Activated T-cell treated with anti-CD3 and anti-CD28 coated beads, Interleukin-2, amount 50 U/mL, for 4 hours (primary cell): ENCODE measurements at regions not wholly inside any gene's neighbourhood (a gene's known extent, or its start where the extent isn't known, plus 50 kb on each side); places are given as distances from the start of the nearest gene placed in this dataset.
"Not testable (repeated sequence)": the region's sequence is repeated elsewhere in the genome, so short reads cannot be mapped to it uniquely, and the experiment has no call there.

Experiments
- ATAC-seq, 2 donors: fragments of 200-7000 bp; cut with Tn5 transposase; one replicate each; pipeline ENCODE4 v1.10.0; 2021
- DNase-seq: peaks from one replicate; pipeline ENCODE4 v3.0.0-alpha.2; 2020
- H3K27me3 Mint-ChIP-seq: one replicate; pipeline ENCODE4 v1.8.0; 2021; ENCODE audit warnings: low read depth, mixed read lengths
- H3K36me3 Mint-ChIP-seq: one replicate; pipeline ENCODE4 v1.8.0; 2022; ENCODE audit warnings: mixed read lengths; ENCODE audit not compliant: insufficient read depth
- H3K4me1 Mint-ChIP-seq: one replicate; pipeline ENCODE4 v1.8.0; 2021; ENCODE audit warnings: low read depth, mixed read lengths
- H3K4me3 Mint-ChIP-seq: one replicate; pipeline ENCODE4 v1.8.0; 2021; ENCODE audit warnings: mild to moderate bottlenecking, moderate library complexity, mixed read lengths
- H3K9me3 Mint-ChIP-seq: one replicate; pipeline ENCODE4 v1.8.0; 2021; ENCODE audit warnings: mixed read lengths

DNA sequence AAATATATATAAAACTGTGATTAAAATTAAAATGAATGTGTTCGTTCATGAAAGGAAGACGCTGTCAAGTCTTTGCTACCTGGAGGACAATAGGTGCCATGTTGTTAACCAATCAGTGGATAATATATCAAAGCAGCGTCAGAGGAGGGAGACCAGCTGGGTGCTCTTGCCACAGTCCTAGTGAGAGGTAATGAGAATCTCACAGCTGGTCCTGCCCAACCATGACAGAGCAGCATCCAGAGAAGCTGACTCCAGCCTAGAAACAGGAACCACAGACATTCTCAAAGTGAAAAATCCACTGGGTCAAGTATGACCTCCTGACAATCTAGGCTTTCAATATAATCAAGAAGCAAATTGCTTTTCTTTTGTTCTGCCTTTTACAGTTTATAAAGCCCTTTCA lies 94.5 kb upstream of the LRFN2 start:
- no peak for ATAC-seq
- Mint-ChIP-seq H3K4me3 (no peak overlapping the region), H3K4me1 (no peaks in the 10 kb centered on the region), H3K9me3 (peaks cover 4% of the 10 kb centered on the region), H3K36me3 (no peaks in the 10 kb centered on the region), H3K27me3 (peaks cover 1% of the 10 kb centered on the region)
- DNase-seq = no peak

DNA sequence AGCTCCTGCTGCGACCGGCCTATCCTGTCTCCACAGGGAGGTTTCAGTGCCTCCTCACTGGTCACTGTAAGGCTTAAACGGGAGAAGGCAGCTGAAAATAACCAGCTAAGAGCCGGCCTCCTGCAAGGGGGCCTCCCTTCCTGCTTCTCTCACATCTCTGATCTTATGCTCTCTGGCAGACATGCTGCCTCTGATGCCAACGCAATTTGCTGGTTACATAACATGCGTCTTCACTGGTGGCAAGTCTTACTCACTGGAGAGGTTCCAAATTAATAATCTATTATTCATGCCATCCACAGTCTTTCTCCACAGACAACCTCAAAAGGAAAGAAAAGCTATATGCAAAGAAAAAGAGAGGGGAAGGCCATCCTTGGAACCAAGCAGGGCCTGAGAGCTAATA lies 91.8 kb upstream of the LRFN2 start:
- Mint-ChIP-seq H3K9me3 (peaks cover 4% of the 10 kb centered on the region), H3K27me3 (no peaks in the 10 kb centered on the region), H3K4me1 (no peaks in the 10 kb centered on the region), H3K36me3 (no peaks in the 10 kb centered on the region), H3K4me3 (no peak overlapping the region)
- DNase-seq (no peak), ATAC-seq (no peak)

DNA sequence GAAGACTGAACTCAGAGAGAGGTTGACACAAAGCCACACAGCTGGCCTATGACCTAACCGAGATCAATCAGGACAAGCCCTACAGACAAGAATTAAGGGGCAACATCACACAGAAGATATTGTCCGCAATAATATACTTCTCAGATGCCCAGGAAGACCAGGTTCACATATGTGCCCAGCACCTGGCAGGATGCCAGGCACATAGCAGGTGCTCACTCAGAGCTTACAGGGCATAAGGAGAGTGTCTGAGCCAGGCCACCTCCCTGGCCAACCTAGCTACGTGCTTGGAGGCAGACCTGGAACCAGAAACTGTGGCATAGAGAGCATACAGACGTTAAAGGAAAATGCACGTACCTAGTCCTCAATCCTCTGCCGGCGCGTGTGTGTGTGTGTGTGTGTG lies 87.0 kb upstream of the LRFN2 start:
- peaks cover 4% of the 10 kb centered on the region for H3K9me3 Mint-ChIP-seq
- no peak overlapping the region for H3K4me3 Mint-ChIP-seq
- no peaks in the 10 kb centered on the region for H3K4me1 Mint-ChIP-seq
- no peaks in the 10 kb centered on the region for H3K36me3 Mint-ChIP-seq
- no peak for DNase-seq
- H3K27me3 Mint-ChIP-seq = no peaks in the 10 kb centered on the region
- ATAC-seq = no peak

DNA sequence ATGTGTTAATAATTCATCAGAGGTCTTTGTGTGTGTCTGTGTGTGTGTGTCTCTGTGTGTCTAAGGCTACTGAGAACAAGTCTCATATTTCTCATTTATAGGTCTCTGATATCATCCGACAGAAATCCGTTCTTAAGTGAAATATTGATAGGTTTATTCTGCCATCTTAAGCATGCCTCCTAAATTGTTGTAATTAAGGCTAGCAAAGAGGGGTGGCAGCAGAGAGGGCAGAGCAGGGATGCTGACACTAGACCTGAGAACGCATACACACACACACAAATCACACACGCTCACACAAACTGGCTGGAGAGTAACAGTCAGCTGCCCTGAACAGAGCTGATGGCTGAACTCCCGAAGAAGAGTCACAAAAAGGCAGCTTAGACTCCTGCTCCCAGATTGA lies 84.9 kb upstream of the LRFN2 start:
- Mint-ChIP-seq H3K9me3 (no peaks in the 10 kb centered on the region), H3K4me1 (no peaks in the 10 kb centered on the region), H3K4me3 (no peak overlapping the region), H3K36me3 (no peaks in the 10 kb centered on the region), H3K27me3 (no peaks in the 10 kb centered on the region)
- no peak for DNase-seq
- no peak for ATAC-seq

DNA sequence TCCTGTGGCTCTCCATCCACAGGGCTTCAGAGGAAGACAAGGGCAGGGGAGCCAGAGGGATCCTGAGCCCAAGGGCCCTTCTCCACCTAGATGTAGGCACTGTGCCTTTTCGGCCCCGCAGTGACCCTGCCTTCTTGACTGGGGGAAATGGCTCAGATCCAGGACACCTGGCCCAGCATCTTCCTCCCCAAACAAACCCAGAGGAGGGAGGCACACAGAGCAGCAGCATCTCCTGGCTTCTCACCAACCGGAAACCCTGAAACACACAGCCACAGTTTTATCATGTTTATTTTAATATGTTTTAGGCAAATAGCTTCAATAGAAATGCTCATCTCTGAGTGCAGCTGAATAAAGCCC lies 84.5 kb upstream of the LRFN2 start:
- DNase-seq (no peak), ATAC-seq (no peak)
- Mint-ChIP-seq H3K9me3 (no peaks in the 10 kb centered on the region), H3K36me3 (no peaks in the 10 kb centered on the region), H3K27me3 (no peaks in the 10 kb centered on the region), H3K4me1 (no peaks in the 10 kb centered on the region), H3K4me3 (no peak overlapping the region)

DNA sequence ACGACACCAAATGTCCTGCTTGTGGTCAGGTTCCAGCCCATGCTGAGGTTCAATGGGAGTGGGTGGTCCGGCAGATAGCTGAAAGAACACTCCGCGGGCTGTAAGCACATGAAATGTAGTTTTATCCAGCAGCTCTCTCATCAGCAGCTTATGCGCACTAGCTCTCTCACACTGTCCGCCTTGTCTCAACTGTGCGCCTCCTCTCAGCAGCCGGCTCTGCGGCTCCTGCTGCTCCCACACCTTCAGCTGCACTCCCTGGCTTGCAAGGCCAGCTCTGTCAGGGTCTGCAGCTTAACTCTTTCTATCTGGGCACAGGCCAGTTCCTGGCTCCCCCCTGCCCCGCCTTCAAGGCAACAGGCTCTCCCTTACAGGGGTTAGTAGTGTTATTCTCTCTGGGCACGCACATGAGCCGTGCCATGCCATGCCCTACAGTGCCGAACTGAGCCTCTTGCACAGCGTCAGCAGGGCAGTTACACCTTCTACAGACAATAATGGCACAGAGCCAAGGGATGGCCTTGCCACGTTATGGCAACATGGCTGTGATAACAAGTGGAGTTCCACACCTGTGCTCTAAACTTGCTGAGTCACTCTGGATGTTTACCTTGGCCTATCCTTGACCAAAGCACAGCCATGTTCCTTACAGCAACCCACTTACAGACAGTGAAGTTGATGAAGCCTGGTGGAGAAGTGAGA lies 84.0 kb upstream of the LRFN2 start:
- Mint-ChIP-seq H3K27me3 (no peaks in the 10 kb centered on the region), H3K4me3 (no peak overlapping the region), H3K4me1 (no peaks in the 10 kb centered on the region), H3K36me3 (no peaks in the 10 kb centered on the region), H3K9me3 (no peaks in the 10 kb centered on the region)
- ATAC-seq (no peak), DNase-seq (no peak)

DNA sequence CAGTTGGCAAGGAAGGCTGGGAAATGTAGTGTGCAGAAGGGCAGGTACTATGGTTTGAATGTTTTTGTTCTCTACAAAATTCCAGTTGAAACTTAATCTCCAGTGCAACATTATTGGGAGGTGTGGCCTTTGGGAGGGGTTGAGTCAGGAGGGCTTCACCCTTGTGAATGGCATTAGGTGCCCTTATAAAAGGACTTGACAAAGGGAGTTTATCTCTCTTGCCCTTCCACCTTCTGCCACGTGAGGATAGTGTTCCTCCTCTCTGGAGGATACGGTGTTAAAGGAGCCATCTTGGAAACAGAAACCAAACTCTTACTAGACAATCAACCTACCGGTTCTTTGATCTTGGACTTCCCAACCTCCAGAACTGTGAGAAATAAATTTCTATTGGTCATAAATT lies 82.2 kb upstream of the LRFN2 start:
- peaks cover 15% of the 10 kb centered on the region for H3K9me3 Mint-ChIP-seq
- no peaks in the 10 kb centered on the region for H3K27me3 Mint-ChIP-seq
- peaks cover 2% of the 10 kb centered on the region for H3K36me3 Mint-ChIP-seq
- no peak overlapping the region for H3K4me3 Mint-ChIP-seq
- H3K4me1 Mint-ChIP-seq = no peaks in the 10 kb centered on the region
- DNase-seq (no peak), ATAC-seq (no peak)

DNA sequence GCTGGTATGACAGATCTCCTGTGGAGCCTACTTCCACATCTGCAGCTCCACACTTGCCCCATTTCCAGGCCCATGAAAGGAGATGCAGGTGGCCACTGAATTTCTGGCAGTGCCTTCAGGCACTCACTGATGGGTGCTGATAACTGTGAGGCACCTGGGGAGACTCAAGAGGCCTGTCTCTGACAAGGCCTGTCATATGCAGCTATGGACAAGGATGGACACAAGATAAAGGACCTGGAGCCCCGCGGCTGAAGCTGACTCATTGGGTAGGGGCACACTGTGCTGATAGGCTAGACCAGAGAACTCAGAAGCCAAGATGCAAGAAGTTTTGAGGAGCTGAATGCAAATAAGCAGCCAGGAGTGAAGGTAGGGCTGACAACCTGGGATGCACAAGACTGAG lies 81.0 kb upstream of the LRFN2 start:
- Mint-ChIP-seq H3K9me3 (peaks cover 26% of the 10 kb centered on the region), H3K36me3 (peaks cover 2% of the 10 kb centered on the region), H3K4me3 (no peak overlapping the region), H3K27me3 (no peaks in the 10 kb centered on the region), H3K4me1 (no peaks in the 10 kb centered on the region)
- DNase-seq (no peak), ATAC-seq (no peak)

DNA sequence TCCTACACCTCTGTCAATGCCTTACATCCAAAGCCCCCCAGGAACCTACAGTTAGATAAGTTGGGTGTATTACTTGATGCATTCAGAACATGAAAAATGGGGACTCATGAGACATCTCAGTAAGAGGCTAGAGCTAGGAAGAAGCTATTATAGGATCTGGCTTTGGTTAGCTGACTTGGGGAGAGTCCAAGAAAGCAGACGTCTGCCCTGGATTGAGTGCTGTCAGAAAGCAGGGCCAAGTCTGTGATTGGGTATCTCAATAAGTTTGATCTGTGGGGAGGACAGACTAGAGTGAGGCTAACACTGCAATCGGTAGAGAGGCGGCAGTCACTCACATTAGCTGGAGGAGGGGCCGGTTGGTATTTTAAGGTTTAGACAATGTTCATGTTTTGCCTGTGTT lies 79.4 kb upstream of the LRFN2 start:
- DNase-seq = no peak
- H3K27me3 Mint-ChIP-seq = no peaks in the 10 kb centered on the region
- peaks cover 2% of the 10 kb centered on the region for H3K36me3 Mint-ChIP-seq
- H3K4me1 Mint-ChIP-seq = no peaks in the 10 kb centered on the region
- peaks cover 26% of the 10 kb centered on the region for H3K9me3 Mint-ChIP-seq
- ATAC-seq = no peak
- H3K4me3 Mint-ChIP-seq = no peak overlapping the region

DNA sequence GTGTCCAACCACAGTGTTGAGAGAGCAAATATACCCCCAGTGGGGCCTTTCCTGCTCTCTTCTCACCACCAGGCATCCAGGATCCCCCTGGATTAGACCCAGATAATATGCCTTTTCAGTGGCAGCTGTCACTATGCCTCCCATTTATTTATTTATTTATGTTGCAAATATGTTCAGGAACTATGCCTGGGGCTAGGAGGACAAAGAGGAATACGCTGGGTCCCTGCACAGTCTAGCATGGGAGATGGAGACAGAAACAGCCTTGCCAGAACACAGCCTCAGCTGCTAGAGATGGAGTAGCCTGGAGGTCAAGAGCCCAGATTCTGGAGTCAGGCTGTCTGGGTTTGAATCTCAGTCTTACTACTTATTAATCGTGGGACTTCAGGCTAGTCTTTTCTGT lies 74.6 kb upstream of the LRFN2 start:
- Mint-ChIP-seq H3K9me3 (peaks cover 26% of the 10 kb centered on the region), H3K4me1 (no peaks in the 10 kb centered on the region), H3K36me3 (peaks cover 2% of the 10 kb centered on the region), H3K27me3 (peaks cover 7% of the 10 kb centered on the region), H3K4me3 (no peak overlapping the region)
- DNase-seq = no peak
- no peak for ATAC-seq

DNA sequence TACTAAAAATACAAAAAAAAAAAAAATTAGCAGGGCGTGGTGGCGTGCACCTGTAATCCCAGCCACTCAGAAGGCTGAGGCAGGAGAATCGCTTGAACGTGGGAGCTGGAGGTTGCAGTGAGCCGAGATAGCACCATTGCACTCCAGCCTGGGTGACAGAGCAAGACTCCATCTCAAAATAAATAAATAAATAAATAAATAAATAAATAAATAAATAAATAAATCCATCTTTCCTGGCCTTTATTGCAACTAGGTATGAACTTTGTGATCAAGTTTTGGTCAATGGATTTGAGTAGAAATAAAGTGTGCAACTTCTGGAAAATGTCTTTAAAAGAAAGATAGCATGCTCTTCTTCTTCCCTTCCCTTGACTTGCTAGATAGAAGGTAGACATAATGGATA lies 69.6 kb upstream of the LRFN2 start:
- not testable (repeated sequence) for H3K4me1 Mint-ChIP-seq, H3K4me3 Mint-ChIP-seq, H3K27me3 Mint-ChIP-seq, DNase-seq, H3K9me3 Mint-ChIP-seq, ATAC-seq, H3K36me3 Mint-ChIP-seq

DNA sequence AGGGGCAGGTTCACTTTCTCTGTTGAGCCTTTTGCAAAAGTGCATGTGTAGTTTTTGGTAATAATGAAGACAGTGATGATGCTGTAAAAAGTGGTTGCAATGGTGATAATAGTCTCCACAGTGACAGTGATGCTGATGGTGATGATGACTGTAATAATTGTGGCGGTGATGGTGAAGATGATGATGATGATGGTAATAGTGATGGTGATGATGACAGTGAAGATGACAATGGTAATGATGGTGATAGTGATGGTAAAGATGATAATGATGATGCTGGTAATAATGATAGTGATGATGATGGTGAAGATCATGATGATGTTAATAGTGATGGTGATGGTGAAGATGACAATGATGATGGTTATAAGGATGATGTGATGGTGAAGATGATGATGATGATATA lies 67.7 kb upstream of the LRFN2 start:
- H3K4me1 Mint-ChIP-seq = no peaks in the 10 kb centered on the region
- no peak overlapping the region for H3K4me3 Mint-ChIP-seq
- no peak for DNase-seq
- no peaks in the 10 kb centered on the region for H3K27me3 Mint-ChIP-seq
- no peak for ATAC-seq
- H3K36me3 Mint-ChIP-seq = no peaks in the 10 kb centered on the region
- no peaks in the 10 kb centered on the region for H3K9me3 Mint-ChIP-seq

DNA sequence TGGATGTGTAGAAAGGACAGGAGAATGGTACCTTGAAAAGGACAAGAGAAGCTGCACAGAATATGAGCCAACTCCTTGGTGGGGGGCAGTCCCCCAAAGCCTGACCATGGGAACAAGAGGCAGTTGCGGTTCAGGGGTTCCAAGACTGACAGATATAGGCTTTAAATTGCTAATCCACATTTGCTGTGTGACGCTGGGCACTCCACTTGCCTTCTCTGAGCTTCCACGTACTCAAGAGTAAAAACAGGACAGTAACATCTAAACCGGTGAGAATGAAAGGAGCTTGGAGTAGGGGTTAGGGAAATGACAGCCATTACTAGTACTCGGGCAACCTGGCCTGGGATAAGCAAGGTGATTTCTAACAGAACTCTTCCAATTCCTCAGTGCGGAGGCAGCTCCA lies 57.9 kb upstream of the LRFN2 start:
- DNase-seq (no peak), ATAC-seq (no peak)
- Mint-ChIP-seq H3K4me3 (no peak overlapping the region), H3K4me1 (peaks cover 15% of the 10 kb centered on the region), H3K27me3 (peaks cover 7% of the 10 kb centered on the region), H3K36me3 (no peaks in the 10 kb centered on the region), H3K9me3 (no peaks in the 10 kb centered on the region)

DNA sequence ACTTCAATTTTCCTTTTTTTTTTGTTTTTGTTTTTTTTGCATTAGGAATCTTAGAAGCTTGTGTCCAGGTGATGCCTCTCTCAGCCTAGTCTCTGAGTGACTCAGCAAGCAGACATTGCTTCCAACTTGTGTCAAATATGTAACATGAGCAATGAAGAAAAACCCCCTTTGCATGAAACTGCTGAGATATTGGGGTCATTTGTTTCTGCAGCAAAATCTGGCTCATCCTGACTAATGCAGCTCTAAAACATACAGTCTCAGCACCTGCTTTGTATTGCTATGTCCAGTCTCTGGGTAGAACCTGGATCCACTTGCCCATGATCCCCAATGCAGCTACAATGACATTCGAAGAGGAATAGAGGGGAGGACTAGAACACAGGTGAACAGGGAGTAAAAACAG lies 55.7 kb upstream of the LRFN2 start:
- no peaks in the 10 kb centered on the region for H3K36me3 Mint-ChIP-seq
- ATAC-seq (no peak), DNase-seq (no peak)
- H3K4me1 Mint-ChIP-seq = peaks cover 18% of the 10 kb centered on the region
- H3K27me3 Mint-ChIP-seq = peaks cover 2% of the 10 kb centered on the region
- H3K9me3 Mint-ChIP-seq = no peaks in the 10 kb centered on the region
- H3K4me3 Mint-ChIP-seq = no peak overlapping the region

DNA sequence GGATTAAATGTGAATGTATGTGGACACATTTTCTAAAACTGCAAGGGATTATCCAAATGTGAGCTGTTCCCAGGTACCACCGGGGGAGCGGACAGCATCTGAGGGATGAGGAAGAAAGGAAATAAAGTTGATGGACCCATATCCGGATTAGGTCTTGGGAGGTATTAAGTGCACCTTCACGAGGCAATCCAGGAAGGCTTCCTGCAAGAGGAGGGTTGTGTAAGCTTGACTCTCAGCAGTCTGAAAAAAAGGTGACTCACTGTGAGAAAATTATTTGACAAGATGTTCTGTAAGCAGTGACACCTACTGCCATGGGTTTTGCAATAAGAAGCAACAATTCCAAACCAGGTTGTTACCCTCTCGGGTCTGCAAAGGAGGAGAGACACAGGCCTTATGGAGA lies 55.0 kb upstream of the LRFN2 start:
- Mint-ChIP-seq H3K4me3 (no peak overlapping the region), H3K36me3 (no peaks in the 10 kb centered on the region), H3K27me3 (no peaks in the 10 kb centered on the region), H3K9me3 (no peaks in the 10 kb centered on the region), H3K4me1 (peaks cover 18% of the 10 kb centered on the region)
- ATAC-seq (no peak), DNase-seq (no peak)
